C4-2B (cell line): ENCODE measurements at regions not wholly inside any gene's neighbourhood (a gene's known extent, or its start where the extent isn't known, plus 50 kb on each side); places are given as distances from the start of the nearest gene placed in this dataset.

Experiments
- H3K27ac ChIP-seq: fragments of 450-650 bp; 2 replicates; pipeline ENCODE4 v1.5.1; 2017
- CTCF ChIP-seq: fragments of 450-650 bp; conservative IDR thresholded peaks from 2 replicates; pipeline ENCODE4 v1.5.1; 2017; ENCODE audit warnings: mild to moderate bottlenecking
- ZFX ChIP-seq: fragments of 450-650 bp; IDR thresholded peaks from 2 replicates; pipeline ENCODE4 v1.6.1; 2017

GRCh38 chr17:10894220-10894619 lies 56.3 kb upstream of the PIRT start:
- no peak overlapping the region for H3K27ac ChIP-seq
- no peak for TF ChIP-seq ZFX
- TF ChIP-seq CTCF = no peak

GRCh38 chr17:10888858-10889257 lies 51.0 kb upstream of the PIRT start:
- H3K27ac ChIP-seq = no peak overlapping the region
- TF ChIP-seq CTCF (no peak), ZFX (no peak)
